ENCODE measurements at regions not wholly inside any gene's neighbourhood (a gene's known extent, or its start where the extent isn't known, plus 50 kb on each side); places are given as distances from the start of the nearest gene placed in this dataset.

DNA sequence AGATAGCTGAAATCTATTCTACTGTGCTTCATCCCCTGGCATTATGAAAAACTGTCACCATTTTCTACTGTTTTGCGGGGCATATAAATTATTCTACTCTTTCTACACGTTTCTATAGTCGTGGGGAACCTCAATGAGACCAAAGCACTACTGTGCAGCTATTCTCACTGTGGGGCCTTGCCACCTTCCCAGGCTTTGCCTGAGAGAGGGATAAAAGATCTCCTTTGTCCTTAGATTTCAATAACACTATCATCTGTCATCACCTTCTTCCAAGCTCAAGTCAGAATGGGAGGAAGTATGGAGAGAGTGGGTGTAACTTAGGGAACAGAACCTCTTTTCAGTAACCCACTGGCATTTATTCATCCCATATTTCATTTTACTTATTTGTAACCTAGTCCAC, 1462.1 kb upstream of the RAG2 start:
- Histone ChIP-seq H3K4me1 (ENCODE audit: insufficient read depth) (no peaks in the 10 kb centered on the region), H4K20me1 (ENCODE audit: insufficient read depth) (no peaks in the 10 kb centered on the region), H3F3A (ENCODE audit: insufficient read depth) (no peaks in the 10 kb centered on the region), H3K27ac (no peak overlapping the region), H3K9ac (no peak overlapping the region), H3K4me2 (ENCODE audit: unreplicated experiment) (no peak overlapping the region), H2AFZ (no peak overlapping the region), H3K4me3 (no peak overlapping the region), H3K9me2 (ENCODE audit: insufficient read depth) (no peaks in the 10 kb centered on the region), H3K27me3 (replicated peaks; ENCODE audit: insufficient read depth) (no peaks in the 10 kb centered on the region), H3K9me3 (ENCODE audit: low read depth) (no peaks in the 10 kb centered on the region), H3K36me3 (ENCODE audit: low read depth) (no peaks in the 10 kb centered on the region), H3K79me2 (ENCODE audit: insufficient read depth) (no peaks in the 10 kb centered on the region)
- in situ Hi-C loops (cut with MboI), result no loop called here
- no peak for DNase-seq
- TF ChIP-seq EZH2 (IDR thresholded peaks at IDR 0.05; ENCODE audit: insufficient read depth, poor library complexity, severe bottlenecking) (no peak), EZH2phosphoT487 (IDR thresholded peaks at IDR 0.05; ENCODE audit: insufficient read depth, low read depth) (no peak)
- WGBS, 2 experiments (ENCODE audit: low coverage in 1 of 2, low lambda C conversion rate in 2 of 2, missing lambda C conversion rate in 2 of 2), result 10 to 19% methylated on average over 3 of the region's 3 CpGs

GRCh38 chr11:38046571-38047135, 1448.6 kb upstream of the RAG2 start:
- no peaks in the 10 kb centered on the region for H3K4me1 ChIP-seq (ENCODE audit: insufficient read depth)
- DNase-seq, result no peak

GRCh38 chr11:38043060-38043459, 1445.0 kb upstream of the RAG2 start:
- no peak for DNase-seq
- WGBS, 2 experiments (ENCODE audit: low coverage in 1 of 2, low lambda C conversion rate in 2 of 2, missing lambda C conversion rate in 2 of 2), result 0 to 3% methylated on average over 3 of the region's 3 CpGs
- Histone ChIP-seq H4K20me1 (ENCODE audit: insufficient read depth) (no peaks in the 10 kb centered on the region), H3K4me3 (no peak overlapping the region), H3K36me3 (ENCODE audit: low read depth) (no peaks in the 10 kb centered on the region), H3K9me3 (ENCODE audit: low read depth) (no peaks in the 10 kb centered on the region), H3K9me2 (ENCODE audit: insufficient read depth) (no peaks in the 10 kb centered on the region), H3K79me2 (ENCODE audit: insufficient read depth) (no peaks in the 10 kb centered on the region), H3K4me1 (ENCODE audit: insufficient read depth) (no peaks in the 10 kb centered on the region), H3F3A (ENCODE audit: insufficient read depth) (no peaks in the 10 kb centered on the region), H3K27ac (no peak overlapping the region), H2AFZ (no peak overlapping the region), H3K9ac (no peak overlapping the region), H3K27me3 (replicated peaks; ENCODE audit: insufficient read depth) (no peaks in the 10 kb centered on the region), H3K4me2 (ENCODE audit: unreplicated experiment) (no peak overlapping the region)
- in situ Hi-C loops (cut with MboI), result no loop called here
- TF ChIP-seq EZH2 (IDR thresholded peaks at IDR 0.05; ENCODE audit: insufficient read depth, poor library complexity, severe bottlenecking) (no peak), EZH2phosphoT487 (IDR thresholded peaks at IDR 0.05; ENCODE audit: insufficient read depth, low read depth) (no peak)

More at GRCh38 chr11:38046571-38047135, 1448.6 kb upstream of the RAG2 start:
- in situ Hi-C loops (cut with MboI), result no loop called here
- H3K9me3 ChIP-seq (ENCODE audit: low read depth), result no peaks in the 10 kb centered on the region
- no peaks in the 10 kb centered on the region for H3K9me2 ChIP-seq (ENCODE audit: insufficient read depth)
- 13 to 18% methylated on average over 4 of the region's 4 CpGs for WGBS, 2 experiments (ENCODE audit: low coverage in 1 of 2, low lambda C conversion rate in 2 of 2, missing lambda C conversion rate in 2 of 2)
- H3K4me3 ChIP-seq, result no peak overlapping the region
- no peak overlapping the region for H3K4me2 ChIP-seq (ENCODE audit: unreplicated experiment)
- no peak for TF ChIP-seq EZH2phosphoT487 (IDR thresholded peaks at IDR 0.05; ENCODE audit: insufficient read depth, low read depth)
- no peaks in the 10 kb centered on the region for H3F3A ChIP-seq (ENCODE audit: insufficient read depth)
- no peaks in the 10 kb centered on the region for H3K79me2 ChIP-seq (ENCODE audit: insufficient read depth)
- H3K27ac ChIP-seq, result no peak overlapping the region
- H4K20me1 ChIP-seq (ENCODE audit: insufficient read depth), result no peaks in the 10 kb centered on the region
- H3K27me3 ChIP-seq (replicated peaks; ENCODE audit: insufficient read depth), result no peaks in the 10 kb centered on the region
- H3K36me3 ChIP-seq (ENCODE audit: low read depth), result no peaks in the 10 kb centered on the region
- no peak overlapping the region for H2AFZ ChIP-seq
- H3K9ac ChIP-seq, result no peak overlapping the region

DNA sequence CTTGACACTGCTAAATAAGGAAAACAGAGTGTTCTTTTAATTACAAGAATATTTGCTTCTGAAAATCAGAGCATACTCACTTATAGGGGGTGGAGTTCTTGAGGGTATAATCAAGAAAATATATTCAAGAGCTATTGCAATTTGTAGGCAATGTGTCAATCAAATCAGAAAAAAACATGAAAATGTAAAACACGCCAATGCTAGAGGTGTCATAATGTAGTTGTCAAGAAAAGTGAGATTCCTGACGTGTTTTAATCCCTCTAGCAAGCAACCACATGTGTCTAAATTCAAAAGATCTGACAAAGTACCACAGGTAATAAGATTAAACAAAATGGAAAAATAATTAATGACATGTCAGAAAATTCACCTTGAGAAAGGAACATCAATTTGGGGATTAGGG, 1440.7 kb upstream of the RAG2 start:
- Histone ChIP-seq H3K9ac (no peak overlapping the region), H3K4me1 (ENCODE audit: insufficient read depth) (no peaks in the 10 kb centered on the region)

More for the DNA sequence above, 1440.7 kb upstream of the RAG2 start:
- no peaks in the 10 kb centered on the region for H3K27me3 ChIP-seq (replicated peaks; ENCODE audit: insufficient read depth)
- no peaks in the 10 kb centered on the region for H4K20me1 ChIP-seq (ENCODE audit: insufficient read depth)
- no peak for DNase-seq
- no peaks in the 10 kb centered on the region for H3K36me3 ChIP-seq (ENCODE audit: low read depth)
- H3K4me3 ChIP-seq, result no peak overlapping the region
- H3F3A ChIP-seq (ENCODE audit: insufficient read depth), result no peaks in the 10 kb centered on the region
- H3K9me2 ChIP-seq (ENCODE audit: insufficient read depth), result no peaks in the 10 kb centered on the region
- in situ Hi-C loops (cut with MboI), result no loop called here
- H3K9me3 ChIP-seq (ENCODE audit: low read depth), result no peaks in the 10 kb centered on the region
- no peak overlapping the region for H3K4me2 ChIP-seq (ENCODE audit: unreplicated experiment)
- 3 to 5% methylated on average over 2 of the region's 2 CpGs for WGBS, 2 experiments (ENCODE audit: low coverage in 1 of 2, low lambda C conversion rate in 2 of 2, missing lambda C conversion rate in 2 of 2)
- no peaks in the 10 kb centered on the region for H3K79me2 ChIP-seq (ENCODE audit: insufficient read depth)
- no peak overlapping the region for H2AFZ ChIP-seq
- TF ChIP-seq EZH2 (IDR thresholded peaks at IDR 0.05; ENCODE audit: insufficient read depth, poor library complexity, severe bottlenecking) (no peak), EZH2phosphoT487 (IDR thresholded peaks at IDR 0.05; ENCODE audit: insufficient read depth, low read depth) (no peak)
- no peak overlapping the region for H3K27ac ChIP-seq

Data from GM23248 (cell line).